ENCODE measurements at regions not wholly inside any gene's neighbourhood (a gene's known extent, or its start where the extent isn't known, plus 50 kb on each side); places are given as distances from the start of the nearest gene placed in this dataset.

GRCh38 chr5:125499636-125500332, 753.3 kb upstream of the ZNF608 start:
- intact Hi-C loops (cut with micrococcal nuclease), result no loop called here
- Histone ChIP-seq H3K36me3 (no peaks in the 10 kb centered on the region), H3K27ac (replicated peaks) (no peak overlapping the region), H3K4me1 (no peaks in the 10 kb centered on the region), H3K9me3 (replicated peaks) (no peaks in the 10 kb centered on the region), H3K27me3 (ENCODE audit: low read depth) (no peaks in the 10 kb centered on the region), H3K4me3 (no peak overlapping the region)
- no peak for TF ChIP-seq CTCF (IDR thresholded peaks at IDR 0.05; ENCODE audit: borderline replicate concordance)
- DNase-seq, result no peak

DNA sequence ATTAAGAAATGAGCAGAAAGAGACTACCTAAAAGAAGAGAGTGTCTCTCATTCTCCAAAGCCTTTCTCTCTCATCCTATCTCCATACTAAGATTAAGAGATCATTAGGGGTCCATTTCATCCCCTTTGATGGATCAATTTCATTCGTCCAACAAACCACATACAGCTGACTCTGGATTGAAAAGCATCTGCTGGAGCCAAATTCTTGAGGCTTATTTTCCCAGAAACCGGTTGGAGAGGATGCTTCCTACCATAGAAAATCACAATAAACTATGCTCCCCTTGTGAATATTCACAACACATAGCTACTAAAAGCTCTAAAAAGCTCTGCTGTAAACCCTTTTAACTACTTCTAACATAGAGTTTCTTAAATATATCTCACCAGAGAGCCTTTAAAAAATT, 755.0 kb upstream of the ZNF608 start:
- H3K36me3 ChIP-seq, result no peaks in the 10 kb centered on the region
- intact Hi-C loops (cut with micrococcal nuclease), result no loop called here
- H3K27me3 ChIP-seq (ENCODE audit: low read depth), result no peaks in the 10 kb centered on the region
- DNase-seq, result no peak
- TF ChIP-seq CTCF (IDR thresholded peaks at IDR 0.05; ENCODE audit: borderline replicate concordance), result no peak
- H3K27ac ChIP-seq (replicated peaks), result no peak overlapping the region
- H3K4me3 ChIP-seq, result no peak overlapping the region
- H3K4me1 ChIP-seq, result no peaks in the 10 kb centered on the region
- no peaks in the 10 kb centered on the region for H3K9me3 ChIP-seq (replicated peaks)

GRCh38 chr5:125503946-125504345, 757.5 kb upstream of the ZNF608 start:
- intact Hi-C loops (cut with micrococcal nuclease), result no loop called here
- TF ChIP-seq CTCF (IDR thresholded peaks at IDR 0.05; ENCODE audit: borderline replicate concordance), result no peak
- DNase-seq, result no peak
- H3K9me3 ChIP-seq (replicated peaks), result no peaks in the 10 kb centered on the region
- no peak overlapping the region for H3K27ac ChIP-seq (replicated peaks)
- H3K36me3 ChIP-seq, result no peaks in the 10 kb centered on the region
- H3K4me3 ChIP-seq, result no peak overlapping the region
- H3K27me3 ChIP-seq (ENCODE audit: low read depth), result no peaks in the 10 kb centered on the region
- no peaks in the 10 kb centered on the region for H3K4me1 ChIP-seq

GRCh38 chr5:125505115-125505514, 758.7 kb upstream of the ZNF608 start:
- Histone ChIP-seq H3K4me3 (no peak overlapping the region), H3K27me3 (ENCODE audit: low read depth) (no peaks in the 10 kb centered on the region), H3K4me1 (no peaks in the 10 kb centered on the region), H3K27ac (replicated peaks) (no peak overlapping the region), H3K9me3 (replicated peaks) (no peaks in the 10 kb centered on the region), H3K36me3 (no peaks in the 10 kb centered on the region)
- no peak for DNase-seq
- TF ChIP-seq CTCF (IDR thresholded peaks at IDR 0.05; ENCODE audit: borderline replicate concordance), result no peak
- intact Hi-C loops (cut with micrococcal nuclease), result no loop called here

DNA sequence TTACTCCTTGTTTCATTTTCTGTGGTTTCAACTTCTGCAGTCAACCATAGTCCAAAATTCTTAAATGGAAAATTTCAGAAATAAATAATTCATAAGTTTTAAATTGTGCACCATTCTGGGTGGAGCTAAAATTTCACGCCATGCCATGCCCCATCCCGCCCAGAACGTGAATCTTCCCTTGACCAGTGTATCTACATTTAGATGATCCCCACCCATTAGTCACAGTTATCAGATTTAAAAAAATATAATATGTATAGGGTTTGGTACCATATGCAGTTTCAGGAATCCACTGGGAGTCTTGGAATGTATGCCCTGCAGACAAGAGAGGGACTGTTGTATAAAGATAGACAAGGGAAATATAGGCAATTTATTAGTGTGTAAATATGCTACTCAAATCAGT, 759.7 kb upstream of the ZNF608 start:
- H3K27ac ChIP-seq (replicated peaks), result no peak overlapping the region
- H3K4me1 ChIP-seq, result no peaks in the 10 kb centered on the region
- no peaks in the 10 kb centered on the region for H3K27me3 ChIP-seq (ENCODE audit: low read depth)
- H3K9me3 ChIP-seq (replicated peaks), result no peaks in the 10 kb centered on the region
- no peak overlapping the region for H3K4me3 ChIP-seq
- TF ChIP-seq CTCF (IDR thresholded peaks at IDR 0.05; ENCODE audit: borderline replicate concordance), result no peak
- intact Hi-C loops (cut with micrococcal nuclease), result no loop called here
- H3K36me3 ChIP-seq, result no peaks in the 10 kb centered on the region
- no peak for DNase-seq

Data from left ventricle myocardium inferior (tissue), 1 donor.